ENCODE measurements at regions not wholly inside any gene's neighbourhood (a gene's known extent, or its start where the extent isn't known, plus 50 kb on each side); places are given as distances from the start of the nearest gene placed in this dataset.
"Not testable (repeated sequence)": the region's sequence is repeated elsewhere in the genome, so short reads cannot be mapped to it uniquely, and the experiment has no call there.

- no peak overlapping the region for H3K4me3 ChIP-seq
- no peak for DNase-seq (ENCODE audit: extremely low spot score in 2 of 2)
- H3K27ac ChIP-seq, result no peak overlapping the region
- no peaks in the 10 kb centered on the region for H3K27me3 ChIP-seq
- TF ChIP-seq POLR2AphosphoS5 (IDR thresholded peaks at IDR 0.05; ENCODE audit: insufficient read depth in 1 of 2, low read depth in 1 of 2) (no peak), CTCF (IDR thresholded peaks at IDR 0.05) (no peak), POLR2A (IDR thresholded peaks at IDR 0.05) (no peak)
- H3K36me3 ChIP-seq, result no peaks in the 10 kb centered on the region
- intact Hi-C loops (cut with DNase I), result no loop called here
- no peaks in the 10 kb centered on the region for H3K9me3 ChIP-seq
- H3K4me1 ChIP-seq, result no peaks in the 10 kb centered on the region
These were observed 324.2 kb downstream of the SEC16B start for GRCh38 chr1:177645491-177646190.

GRCh38 chr1:177640687-177641086, 329.2 kb downstream of the SEC16B start:
- Histone ChIP-seq H3K4me1 (no peaks in the 10 kb centered on the region), H3K4me3 (no peak overlapping the region), H3K27me3 (no peaks in the 10 kb centered on the region), H3K36me3 (no peaks in the 10 kb centered on the region), H3K27ac (no peak overlapping the region), H3K9me3 (no peaks in the 10 kb centered on the region)
- intact Hi-C loops (cut with DNase I), result no loop called here
- TF ChIP-seq POLR2A (IDR thresholded peaks at IDR 0.05), result no peak
- no peak for TF ChIP-seq CTCF (IDR thresholded peaks at IDR 0.05)
- no peak for TF ChIP-seq POLR2AphosphoS5 (IDR thresholded peaks at IDR 0.05; ENCODE audit: insufficient read depth in 1 of 2, low read depth in 1 of 2)
- DNase-seq (ENCODE audit: extremely low spot score in 2 of 2), result no peak

- intact Hi-C loops (cut with DNase I); DNase-seq (ENCODE audit: extremely low spot score in 2 of 2); H3K4me1 ChIP-seq; H3K27me3 ChIP-seq; H3K9me3 ChIP-seq; H3K36me3 ChIP-seq; H3K4me3 ChIP-seq; H3K27ac ChIP-seq: not testable (repeated sequence)
These were observed 335.7 kb downstream of the SEC16B start for GRCh38 chr1:177634151-177634550.

- Histone ChIP-seq H3K36me3 (no peaks in the 10 kb centered on the region), H3K4me1 (no peaks in the 10 kb centered on the region), H3K27ac (no peak overlapping the region), H3K4me3 (no peak overlapping the region), H3K27me3 (no peaks in the 10 kb centered on the region), H3K9me3 (no peaks in the 10 kb centered on the region)
- DNase-seq (ENCODE audit: extremely low spot score in 2 of 2), result no peak
- intact Hi-C loops (cut with DNase I), result no loop called here
- no peak for TF ChIP-seq POLR2AphosphoS5 (IDR thresholded peaks at IDR 0.05; ENCODE audit: insufficient read depth in 1 of 2, low read depth in 1 of 2)
- no peak for TF ChIP-seq CTCF (IDR thresholded peaks at IDR 0.05)
- TF ChIP-seq POLR2A (IDR thresholded peaks at IDR 0.05), result no peak
These were observed 336.8 kb downstream of the SEC16B start for GRCh38 chr1:177632923-177633615.

GRCh38 chr1:177631770-177632169, 338.1 kb downstream of the SEC16B start:
- H3K27ac ChIP-seq, result no peak overlapping the region
- no peaks in the 10 kb centered on the region for H3K9me3 ChIP-seq
- intact Hi-C loops (cut with DNase I), result no loop called here
- TF ChIP-seq POLR2A (IDR thresholded peaks at IDR 0.05) (no peak), CTCF (IDR thresholded peaks at IDR 0.05) (no peak), POLR2AphosphoS5 (IDR thresholded peaks at IDR 0.05; ENCODE audit: insufficient read depth in 1 of 2, low read depth in 1 of 2) (no peak)
- DNase-seq (ENCODE audit: extremely low spot score in 2 of 2), result no peak
- H3K36me3 ChIP-seq, result no peaks in the 10 kb centered on the region
- no peaks in the 10 kb centered on the region for H3K4me1 ChIP-seq
- H3K27me3 ChIP-seq, result no peaks in the 10 kb centered on the region
- no peak overlapping the region for H3K4me3 ChIP-seq
